ENCODE measurements at regions not wholly inside any gene's neighbourhood (a gene's known extent, or its start where the extent isn't known, plus 50 kb on each side); places are given as distances from the start of the nearest gene placed in this dataset.

DNA sequence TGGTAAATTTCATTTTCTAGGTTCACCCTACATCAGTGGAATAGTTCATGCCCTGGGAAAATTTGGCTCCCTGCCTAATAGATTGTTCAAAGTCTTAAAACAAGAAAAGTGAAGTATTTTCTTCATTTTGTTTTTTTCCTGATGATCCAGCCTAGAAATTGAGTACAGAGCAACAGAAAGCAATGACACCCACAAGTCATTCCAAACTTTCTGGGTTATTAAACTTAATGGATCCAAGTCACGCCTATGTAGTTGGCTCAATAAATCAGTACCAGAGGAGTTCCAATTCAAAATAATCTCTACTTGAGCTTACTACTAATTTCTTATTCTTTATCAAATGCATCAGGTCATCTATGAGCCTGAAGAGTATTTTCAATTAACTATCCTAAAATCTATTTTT lies 937.6 kb upstream of the SLIT2 start:
- TF ChIP-seq, protein P1, sequence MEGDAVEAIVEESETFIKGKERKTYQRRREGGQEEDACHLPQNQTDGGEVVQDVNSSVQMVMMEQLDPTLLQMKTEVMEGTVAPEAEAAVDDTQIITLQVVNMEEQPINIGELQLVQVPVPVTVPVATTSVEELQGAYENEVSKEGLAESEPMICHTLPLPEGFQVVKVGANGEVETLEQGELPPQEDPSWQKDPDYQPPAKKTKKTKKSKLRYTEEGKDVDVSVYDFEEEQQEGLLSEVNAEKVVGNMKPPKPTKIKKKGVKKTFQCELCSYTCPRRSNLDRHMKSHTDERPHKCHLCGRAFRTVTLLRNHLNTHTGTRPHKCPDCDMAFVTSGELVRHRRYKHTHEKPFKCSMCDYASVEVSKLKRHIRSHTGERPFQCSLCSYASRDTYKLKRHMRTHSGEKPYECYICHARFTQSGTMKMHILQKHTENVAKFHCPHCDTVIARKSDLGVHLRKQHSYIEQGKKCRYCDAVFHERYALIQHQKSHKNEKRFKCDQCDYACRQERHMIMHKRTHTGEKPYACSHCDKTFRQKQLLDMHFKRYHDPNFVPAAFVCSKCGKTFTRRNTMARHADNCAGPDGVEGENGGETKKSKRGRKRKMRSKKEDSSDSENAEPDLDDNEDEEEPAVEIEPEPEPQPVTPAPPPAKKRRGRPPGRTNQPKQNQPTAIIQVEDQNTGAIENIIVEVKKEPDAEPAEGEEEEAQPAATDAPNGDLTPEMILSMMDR (IDR thresholded peaks at IDR 0.05; ENCODE audit: insufficient read depth, low read length, poor library complexity, severe bottlenecking): no peak
- DNase-seq (ENCODE audit: low read depth): no peak
- Histone ChIP-seq H3K27me3 (ENCODE audit: control insufficient read depth, insufficient read depth, low read length) (no peaks in the 10 kb centered on the region), H3K4me3 (ENCODE audit: low read depth, low read length) (no peak overlapping the region), H3K36me3 (ENCODE audit: control insufficient read depth, insufficient read depth, low read length) (no peaks in the 10 kb centered on the region)

DNA sequence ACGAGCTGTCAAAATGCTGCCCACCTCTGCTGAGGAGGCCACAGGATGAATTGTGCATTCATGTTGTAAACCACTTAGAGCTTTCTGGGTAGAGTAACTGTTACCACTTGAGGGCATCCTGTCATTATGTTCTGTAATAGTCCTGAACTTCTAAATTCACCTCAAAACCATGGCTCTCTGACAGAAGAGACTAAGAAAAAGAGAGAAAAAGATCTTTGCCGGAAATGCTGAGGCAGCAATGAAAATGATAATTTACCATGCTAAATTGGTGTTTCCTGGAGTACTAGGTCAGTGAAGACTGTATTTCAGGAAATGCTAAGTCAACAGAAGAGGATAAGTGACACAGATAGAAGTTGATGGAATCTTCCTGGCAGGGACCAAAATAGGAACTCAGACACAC lies 942.3 kb upstream of the SLIT2 start:
- DNase-seq (ENCODE audit: low read depth): no peak
- Histone ChIP-seq H3K27me3 (ENCODE audit: control insufficient read depth, insufficient read depth, low read length) (no peaks in the 10 kb centered on the region), H3K36me3 (ENCODE audit: control insufficient read depth, insufficient read depth, low read length) (no peaks in the 10 kb centered on the region), H3K4me3 (ENCODE audit: low read depth, low read length) (no peak overlapping the region)
- TF ChIP-seq, protein P1 (IDR thresholded peaks at IDR 0.05; ENCODE audit: insufficient read depth, low read length, poor library complexity, severe bottlenecking): peak; percentile 27

DNA sequence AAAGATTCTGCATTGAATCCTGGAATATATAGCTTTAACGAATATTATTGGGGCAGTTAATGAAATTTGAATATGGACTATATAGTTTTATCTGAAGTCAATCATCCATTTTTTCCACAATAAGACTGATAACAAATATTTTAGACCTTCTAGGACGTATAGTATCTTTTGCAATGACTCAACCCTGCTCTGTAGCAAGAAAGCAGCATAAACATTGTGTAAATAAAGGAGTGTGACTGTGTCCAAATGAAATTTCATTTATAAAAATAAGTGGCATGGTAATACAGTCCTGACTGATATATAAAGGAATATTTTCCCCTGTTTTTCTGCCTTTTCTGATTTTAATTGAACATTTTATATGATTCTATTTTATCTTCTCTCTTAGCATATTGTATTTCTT lies 947.7 kb upstream of the SLIT2 start:
- no peaks in the 10 kb centered on the region for H3K36me3 ChIP-seq (ENCODE audit: control insufficient read depth, insufficient read depth, low read length)
- H3K4me3 ChIP-seq (ENCODE audit: low read depth, low read length): no peak overlapping the region
- H3K27me3 ChIP-seq (ENCODE audit: control insufficient read depth, insufficient read depth, low read length): no peaks in the 10 kb centered on the region
- TF ChIP-seq, protein P1 (IDR thresholded peaks at IDR 0.05; ENCODE audit: insufficient read depth, low read length, poor library complexity, severe bottlenecking): no peak
- no peak for DNase-seq (ENCODE audit: low read depth)

DNA sequence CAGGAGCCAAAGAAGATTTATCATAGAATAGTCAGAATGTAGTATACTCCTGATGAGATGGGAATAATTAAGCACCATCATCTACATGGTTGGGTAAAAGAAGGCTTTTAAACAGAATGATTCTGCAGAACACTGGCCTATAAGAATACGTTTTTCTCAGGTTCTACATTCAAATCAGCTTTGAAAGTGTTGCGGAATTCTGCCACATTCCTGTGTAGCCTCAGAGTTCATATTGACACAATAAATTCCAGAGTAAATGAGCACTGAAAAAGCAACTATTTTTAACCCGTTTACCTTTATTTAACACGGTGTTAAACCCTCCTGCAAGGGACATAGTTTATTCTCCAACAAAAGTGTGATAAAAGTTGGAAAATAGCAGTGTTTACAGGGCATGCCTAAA lies 950.2 kb upstream of the SLIT2 start:
- no peaks in the 10 kb centered on the region for H3K36me3 ChIP-seq (ENCODE audit: control insufficient read depth, insufficient read depth, low read length)
- H3K27me3 ChIP-seq (ENCODE audit: control insufficient read depth, insufficient read depth, low read length): no peaks in the 10 kb centered on the region
- TF ChIP-seq, protein P1 (IDR thresholded peaks at IDR 0.05; ENCODE audit: insufficient read depth, low read length, poor library complexity, severe bottlenecking): no peak
- no peak overlapping the region for H3K4me3 ChIP-seq (ENCODE audit: low read depth, low read length)
- DNase-seq (ENCODE audit: low read depth): no peak

DNA sequence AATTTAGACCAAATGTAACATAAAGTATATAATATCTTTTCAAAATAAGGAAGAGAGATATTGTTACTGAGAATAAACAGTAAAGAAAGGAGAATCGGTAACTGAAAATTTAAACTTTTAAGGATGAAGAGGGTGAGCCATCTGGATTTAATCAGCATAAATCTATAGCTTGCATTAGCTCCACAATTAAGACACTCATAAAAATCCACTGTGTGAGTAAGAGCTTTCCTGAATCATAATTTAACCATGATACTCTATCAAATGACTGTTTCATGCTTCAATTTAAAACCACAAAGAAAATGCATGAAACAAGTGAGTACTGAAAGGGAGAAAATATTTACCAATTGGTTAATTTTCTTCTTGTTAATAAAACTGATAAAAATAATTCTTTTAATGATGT lies 951.5 kb upstream of the SLIT2 start:
- TF ChIP-seq, protein P1 (IDR thresholded peaks at IDR 0.05; ENCODE audit: insufficient read depth, low read length, poor library complexity, severe bottlenecking): no peak
- DNase-seq (ENCODE audit: low read depth): no peak
- H3K27me3 ChIP-seq (ENCODE audit: control insufficient read depth, insufficient read depth, low read length): no peaks in the 10 kb centered on the region
- H3K36me3 ChIP-seq (ENCODE audit: control insufficient read depth, insufficient read depth, low read length): no peaks in the 10 kb centered on the region
- no peak overlapping the region for H3K4me3 ChIP-seq (ENCODE audit: low read depth, low read length)

DNA sequence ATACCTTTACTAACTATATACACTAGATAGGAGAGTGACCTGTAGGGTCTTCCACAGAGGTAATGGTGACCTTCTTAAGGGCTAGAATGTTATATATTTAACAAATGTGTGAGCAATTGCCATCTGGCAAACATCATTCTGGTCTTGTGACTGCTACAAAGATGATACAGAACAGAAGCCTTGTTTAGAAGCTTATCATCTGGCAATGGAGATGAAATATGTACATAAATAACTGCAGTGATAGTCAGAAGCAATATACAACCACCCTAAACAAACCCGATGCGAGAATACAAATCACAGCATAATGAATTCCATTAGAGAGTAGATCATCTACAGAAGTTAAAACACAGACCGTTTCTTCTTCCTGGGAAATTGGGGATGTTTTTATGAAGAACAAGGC lies 952.7 kb upstream of the SLIT2 start:
- TF ChIP-seq, protein P1 (IDR thresholded peaks at IDR 0.05; ENCODE audit: insufficient read depth, low read length, poor library complexity, severe bottlenecking): no peak
- Histone ChIP-seq H3K4me3 (ENCODE audit: low read depth, low read length) (no peak overlapping the region), H3K27me3 (ENCODE audit: control insufficient read depth, insufficient read depth, low read length) (no peaks in the 10 kb centered on the region), H3K36me3 (ENCODE audit: control insufficient read depth, insufficient read depth, low read length) (no peaks in the 10 kb centered on the region)
- DNase-seq (ENCODE audit: low read depth): no peak
